ENCODE measurements at regions not wholly inside any gene's neighbourhood (a gene's known extent, or its start where the extent isn't known, plus 50 kb on each side); places are given as distances from the start of the nearest gene placed in this dataset.

DNA sequence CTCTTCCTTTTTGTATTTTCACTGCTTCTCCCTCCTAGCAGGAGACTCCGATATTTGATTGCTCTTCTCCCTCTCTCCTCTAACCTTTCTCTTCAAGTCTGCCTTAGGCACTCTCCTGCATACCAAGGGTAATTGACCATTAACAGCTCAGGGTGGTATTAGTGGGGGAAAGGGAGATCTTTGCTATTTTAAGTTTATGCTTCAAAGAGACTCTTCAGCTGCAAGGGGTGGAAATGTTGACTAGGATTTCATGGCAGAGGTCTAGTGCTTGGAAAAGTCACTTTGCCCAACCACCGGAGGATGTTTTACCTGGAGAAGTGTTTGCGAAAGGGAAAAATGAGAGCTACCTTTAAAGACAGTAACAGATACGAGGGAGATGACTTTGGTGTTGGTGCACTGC is 453.7 kb downstream of the SLC4A3 start:
- no peak for DNase-seq (ENCODE audit: insufficient read length, low spot score, missing footprints)
- no peaks in the 10 kb centered on the region for H3K79me2 ChIP-seq (ENCODE audit: insufficient read depth, low read length)
- H3K4me3 ChIP-seq (ENCODE audit: insufficient read depth, low read length): no peak overlapping the region
- TF ChIP-seq, protein P1, sequence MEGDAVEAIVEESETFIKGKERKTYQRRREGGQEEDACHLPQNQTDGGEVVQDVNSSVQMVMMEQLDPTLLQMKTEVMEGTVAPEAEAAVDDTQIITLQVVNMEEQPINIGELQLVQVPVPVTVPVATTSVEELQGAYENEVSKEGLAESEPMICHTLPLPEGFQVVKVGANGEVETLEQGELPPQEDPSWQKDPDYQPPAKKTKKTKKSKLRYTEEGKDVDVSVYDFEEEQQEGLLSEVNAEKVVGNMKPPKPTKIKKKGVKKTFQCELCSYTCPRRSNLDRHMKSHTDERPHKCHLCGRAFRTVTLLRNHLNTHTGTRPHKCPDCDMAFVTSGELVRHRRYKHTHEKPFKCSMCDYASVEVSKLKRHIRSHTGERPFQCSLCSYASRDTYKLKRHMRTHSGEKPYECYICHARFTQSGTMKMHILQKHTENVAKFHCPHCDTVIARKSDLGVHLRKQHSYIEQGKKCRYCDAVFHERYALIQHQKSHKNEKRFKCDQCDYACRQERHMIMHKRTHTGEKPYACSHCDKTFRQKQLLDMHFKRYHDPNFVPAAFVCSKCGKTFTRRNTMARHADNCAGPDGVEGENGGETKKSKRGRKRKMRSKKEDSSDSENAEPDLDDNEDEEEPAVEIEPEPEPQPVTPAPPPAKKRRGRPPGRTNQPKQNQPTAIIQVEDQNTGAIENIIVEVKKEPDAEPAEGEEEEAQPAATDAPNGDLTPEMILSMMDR (IDR thresholded peaks at IDR 0.05; ENCODE audit: extremely low read depth, low read depth, low read length): no peak
- no peak overlapping the region for H3K27ac ChIP-seq (ENCODE audit: low read depth, low read length)
- no peaks in the 10 kb centered on the region for H3K9me3 ChIP-seq (ENCODE audit: low read depth, low read length)
- peaks cover 19% of the 10 kb centered on the region for H3K4me1 ChIP-seq (ENCODE audit: insufficient read depth, low read length)
- no peak overlapping the region for H2AFZ ChIP-seq (ENCODE audit: low read length)
- H3K4me2 ChIP-seq (ENCODE audit: insufficient read depth, low read length): no peak overlapping the region
- peaks cover 8% of the 10 kb centered on the region for H3K27me3 ChIP-seq (ENCODE audit: insufficient read depth, low read length)
- H4K20me1 ChIP-seq (ENCODE audit: insufficient read depth, low read length): no peaks in the 10 kb centered on the region
- no peaks in the 10 kb centered on the region for H3K36me3 ChIP-seq (ENCODE audit: insufficient read depth, low read length)

DNA sequence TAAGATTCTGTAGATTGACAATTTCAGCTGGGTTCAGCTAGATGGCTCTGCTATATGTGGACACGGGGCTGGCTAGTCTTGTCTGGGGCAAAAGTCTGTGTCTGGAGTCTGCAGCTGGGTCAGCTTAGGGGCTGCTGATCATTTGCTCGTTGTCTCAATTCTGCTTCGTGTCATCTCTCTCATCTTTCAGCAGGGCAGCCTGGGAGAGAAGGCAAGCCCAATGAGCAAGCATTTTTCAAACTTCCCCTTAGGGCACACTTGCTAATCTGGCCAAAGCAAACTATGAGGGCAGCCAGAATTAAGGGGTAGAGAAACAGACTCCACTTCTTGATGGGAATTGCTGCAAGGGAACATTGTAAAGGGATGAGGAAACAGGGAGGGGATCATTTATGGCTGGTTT is 462.6 kb downstream of the SLC4A3 start:
- no peak for DNase-seq (ENCODE audit: insufficient read length, low spot score, missing footprints)
- H3K4me1 ChIP-seq (ENCODE audit: insufficient read depth, low read length): peaks cover 4% of the 10 kb centered on the region
- H3K27ac ChIP-seq (ENCODE audit: low read depth, low read length): no peak overlapping the region
- peak overlapping the region; percentile 82 for H2AFZ ChIP-seq (ENCODE audit: low read length)
- TF ChIP-seq, protein P1 (IDR thresholded peaks at IDR 0.05; ENCODE audit: extremely low read depth, low read depth, low read length): no peak
- peak overlapping the region; percentile 28 for H3K4me2 ChIP-seq (ENCODE audit: insufficient read depth, low read length)
- no peak overlapping the region for H3K4me3 ChIP-seq (ENCODE audit: insufficient read depth, low read length)
- no peaks in the 10 kb centered on the region for H3K27me3 ChIP-seq (ENCODE audit: insufficient read depth, low read length)
- H3K9me3 ChIP-seq (ENCODE audit: low read depth, low read length): no peaks in the 10 kb centered on the region
- no peaks in the 10 kb centered on the region for H3K36me3 ChIP-seq (ENCODE audit: insufficient read depth, low read length)
- no peaks in the 10 kb centered on the region for H4K20me1 ChIP-seq (ENCODE audit: insufficient read depth, low read length)
- H3K79me2 ChIP-seq (ENCODE audit: insufficient read depth, low read length): no peaks in the 10 kb centered on the region

DNA sequence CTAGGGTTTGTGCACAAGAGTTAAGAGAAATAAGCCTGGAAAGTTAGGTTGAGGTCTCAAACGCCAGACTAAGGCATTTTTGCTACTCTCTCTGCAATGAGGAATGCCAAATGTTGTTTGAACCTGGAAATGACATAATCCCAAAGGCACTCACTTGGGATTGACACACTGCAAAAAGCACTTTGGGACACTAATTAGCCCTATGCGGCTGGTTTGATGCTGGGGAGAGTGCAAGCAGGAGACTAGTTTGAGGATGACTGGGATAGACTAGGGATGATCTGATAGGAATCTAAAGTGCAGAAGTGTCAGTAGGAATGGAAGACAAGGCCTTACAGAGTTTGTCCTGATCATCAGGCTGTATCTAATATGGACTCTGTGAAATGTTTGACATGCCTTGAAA is 469.0 kb downstream of the SLC4A3 start:
- no peak for DNase-seq (ENCODE audit: insufficient read length, low spot score, missing footprints)

DNA sequence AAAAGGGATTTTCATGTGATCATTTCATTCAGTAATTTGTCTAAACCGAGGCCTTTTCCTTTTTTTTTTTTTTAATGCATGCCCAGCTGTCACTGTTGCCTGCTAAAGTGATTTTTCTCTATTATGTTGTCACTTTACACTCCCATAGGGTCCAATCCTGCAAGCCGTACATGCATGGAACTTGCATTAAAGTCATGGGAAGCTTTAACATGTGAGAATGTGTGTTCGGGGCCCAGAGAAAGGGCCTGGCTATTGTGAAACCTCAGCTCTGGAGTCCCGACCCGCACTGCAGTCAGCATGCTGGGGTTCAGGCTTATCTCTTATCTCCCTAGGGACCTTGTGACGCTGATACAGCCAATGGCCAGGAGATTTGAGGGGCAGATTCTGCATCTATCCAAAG is 474.6 kb downstream of the SLC4A3 start:
- Histone ChIP-seq H3K4me3 (ENCODE audit: insufficient read depth, low read length) (no peak overlapping the region), H3K4me2 (ENCODE audit: insufficient read depth, low read length) (no peak overlapping the region), H3K27me3 (ENCODE audit: insufficient read depth, low read length) (no peaks in the 10 kb centered on the region), H2AFZ (ENCODE audit: low read length) (no peak overlapping the region), H4K20me1 (ENCODE audit: insufficient read depth, low read length) (no peaks in the 10 kb centered on the region), H3K9me3 (ENCODE audit: low read depth, low read length) (no peaks in the 10 kb centered on the region), H3K4me1 (ENCODE audit: insufficient read depth, low read length) (peaks cover 4% of the 10 kb centered on the region), H3K79me2 (ENCODE audit: insufficient read depth, low read length) (no peaks in the 10 kb centered on the region), H3K36me3 (ENCODE audit: insufficient read depth, low read length) (no peaks in the 10 kb centered on the region), H3K27ac (ENCODE audit: low read depth, low read length) (no peak overlapping the region)
- TF ChIP-seq, protein P1 (IDR thresholded peaks at IDR 0.05; ENCODE audit: extremely low read depth, low read depth, low read length): no peak
- no peak for DNase-seq (ENCODE audit: insufficient read length, low spot score, missing footprints)

More for the DNA sequence above, 469.0 kb downstream of the SLC4A3 start:
- TF ChIP-seq, protein P1 (IDR thresholded peaks at IDR 0.05; ENCODE audit: extremely low read depth, low read depth, low read length): no peak
- H3K4me1 ChIP-seq (ENCODE audit: insufficient read depth, low read length): no peaks in the 10 kb centered on the region
- no peak overlapping the region for H3K27ac ChIP-seq (ENCODE audit: low read depth, low read length)
- no peaks in the 10 kb centered on the region for H3K9me3 ChIP-seq (ENCODE audit: low read depth, low read length)
- H3K4me2 ChIP-seq (ENCODE audit: insufficient read depth, low read length): no peak overlapping the region
- no peak overlapping the region for H3K4me3 ChIP-seq (ENCODE audit: insufficient read depth, low read length)
- no peak overlapping the region for H2AFZ ChIP-seq (ENCODE audit: low read length)
- H3K79me2 ChIP-seq (ENCODE audit: insufficient read depth, low read length): no peaks in the 10 kb centered on the region
- H4K20me1 ChIP-seq (ENCODE audit: insufficient read depth, low read length): no peaks in the 10 kb centered on the region
- H3K36me3 ChIP-seq (ENCODE audit: insufficient read depth, low read length): no peaks in the 10 kb centered on the region
- no peaks in the 10 kb centered on the region for H3K27me3 ChIP-seq (ENCODE audit: insufficient read depth, low read length)
